Mononuclear cell (primary cell): ENCODE measurements at regions not wholly inside any gene's neighbourhood (a gene's known extent, or its start where the extent isn't known, plus 50 kb on each side); places are given as distances from the start of the nearest gene placed in this dataset.
"Not testable (repeated sequence)": the region's sequence is repeated elsewhere in the genome, so short reads cannot be mapped to it uniquely, and the experiment has no call there.

Source experiments
- H3K27me3 ChIP-seq: 2 replicates; pipeline ENCODE4 v1.6.0; 2011; ENCODE audit warnings: low read length, control low read depth; ENCODE audit not compliant: insufficient read depth
- H3K4me1 ChIP-seq: 2 replicates; pipeline ENCODE4 v1.5.1; 2011; ENCODE audit warnings: mild to moderate bottlenecking, low read length, control low read depth; ENCODE audit not compliant: insufficient read depth
- H3K4me3 ChIP-seq: 2 replicates; pipeline ENCODE4 v1.5.1; 2011; ENCODE audit warnings: mild to moderate bottlenecking, low read length, moderate library complexity
- H3K9me3 ChIP-seq: 2 replicates; pipeline ENCODE4 v1.5.1; 2011; ENCODE audit warnings: low read depth, mild to moderate bottlenecking, control low read depth, low read length

- H3K27me3 ChIP-seq, result no peaks in the 10 kb centered on the region
Observed at GRCh38 chr6:141989706-141989959, 143.1 kb upstream of the GJE1 start.

GRCh38 chr6:141988954-141989705 lies 143.6 kb upstream of the GJE1 start:
- H3K27me3 ChIP-seq, result no peaks in the 10 kb centered on the region

More at GRCh38 chr6:141989706-141989959, 143.1 kb upstream of the GJE1 start:
- Histone ChIP-seq H3K4me3 (no peak overlapping the region), H3K4me1 (no peaks in the 10 kb centered on the region), H3K9me3 (no peaks in the 10 kb centered on the region)

DNA sequence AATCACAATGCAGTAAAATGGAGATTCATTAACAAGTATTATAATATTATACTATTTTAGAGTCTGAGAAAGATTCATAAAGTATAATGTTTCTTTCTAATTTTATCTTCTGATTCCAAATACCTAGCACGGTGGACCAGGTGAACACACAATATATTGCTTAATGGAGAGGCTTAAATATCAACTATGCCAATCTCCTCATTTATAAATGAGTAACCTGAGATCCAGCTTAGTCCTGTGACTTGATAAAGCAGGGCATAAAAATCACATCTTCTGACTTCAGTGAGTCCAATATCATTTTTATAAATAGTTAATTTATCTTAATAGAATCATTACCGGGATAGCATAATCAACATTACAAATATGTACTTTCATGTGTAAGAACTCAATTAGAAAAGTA lies 144.4 kb upstream of the GJE1 start:
- Histone ChIP-seq H3K4me1 (no peaks in the 10 kb centered on the region), H3K27me3 (no peaks in the 10 kb centered on the region), H3K9me3 (no peaks in the 10 kb centered on the region), H3K4me3 (no peak overlapping the region)

More at GRCh38 chr6:141988954-141989705, 143.6 kb upstream of the GJE1 start:
- H3K9me3 ChIP-seq, result no peaks in the 10 kb centered on the region
- H3K4me1 ChIP-seq, result no peaks in the 10 kb centered on the region
- no peak overlapping the region for H3K4me3 ChIP-seq

- Histone ChIP-seq H3K4me3 (no peak overlapping the region), H3K27me3 (no peaks in the 10 kb centered on the region), H3K9me3 (no peaks in the 10 kb centered on the region), H3K4me1 (no peaks in the 10 kb centered on the region)
Observed at GRCh38 chr6:141986457-141986856, 146.3 kb upstream of the GJE1 start.

DNA sequence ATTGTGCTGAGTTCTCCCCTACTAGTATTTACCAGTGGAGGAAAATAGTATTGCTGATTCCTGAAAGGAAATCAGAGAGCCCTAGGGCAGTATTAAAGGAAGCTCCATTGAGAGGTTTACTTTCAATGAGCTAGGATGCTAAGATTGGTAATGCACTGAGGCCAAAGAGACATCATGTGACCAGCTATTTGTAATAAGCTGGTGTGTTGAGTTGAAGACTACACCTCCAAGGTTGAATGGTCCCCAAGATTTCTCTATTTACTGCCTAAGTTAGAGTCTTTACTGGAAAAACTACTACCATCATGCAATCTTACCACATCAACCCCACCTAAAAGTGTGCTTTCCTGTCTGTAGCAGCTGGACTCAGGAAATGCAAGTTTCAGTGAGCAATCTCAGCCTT lies 151.5 kb upstream of the GJE1 start:
- H3K4me3 ChIP-seq, result no peak overlapping the region
- H3K27me3 ChIP-seq, result no peaks in the 10 kb centered on the region
- H3K9me3 ChIP-seq, result no peaks in the 10 kb centered on the region
- no peaks in the 10 kb centered on the region for H3K4me1 ChIP-seq

GRCh38 chr6:141977782-141978181 lies 154.9 kb upstream of the GJE1 start:
- no peak overlapping the region for H3K4me3 ChIP-seq
- no peaks in the 10 kb centered on the region for H3K27me3 ChIP-seq
- no peaks in the 10 kb centered on the region for H3K4me1 ChIP-seq
- H3K9me3 ChIP-seq, result no peaks in the 10 kb centered on the region

DNA sequence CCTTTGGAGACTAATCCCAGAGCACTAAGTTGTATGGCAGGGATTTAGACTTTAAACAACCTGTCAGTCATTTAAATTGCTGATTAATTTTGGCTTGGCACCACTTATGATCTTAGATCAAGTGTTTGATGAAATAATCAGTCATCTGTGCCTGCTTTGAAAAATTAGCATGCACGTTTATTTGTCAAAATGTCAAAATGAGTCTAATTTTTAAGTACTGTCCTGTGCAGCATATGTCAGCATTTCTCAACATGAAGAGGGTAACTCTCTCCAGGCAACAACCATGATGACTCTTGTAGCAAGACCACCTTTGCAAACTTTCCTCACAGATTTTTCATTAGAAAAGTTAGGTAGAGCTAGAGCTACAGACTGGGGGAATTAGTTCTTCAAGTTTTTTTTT lies 155.7 kb upstream of the GJE1 start:
- Histone ChIP-seq H3K9me3 (no peaks in the 10 kb centered on the region), H3K27me3 (no peaks in the 10 kb centered on the region), H3K4me3 (no peak overlapping the region), H3K4me1 (no peaks in the 10 kb centered on the region)

- not testable (repeated sequence) for H3K9me3 ChIP-seq, H3K4me3 ChIP-seq, H3K27me3 ChIP-seq, H3K4me1 ChIP-seq
Observed at GRCh38 chr6:141969768-141970415, 162.8 kb upstream of the GJE1 start.

- Histone ChIP-seq H3K27me3 (no peaks in the 10 kb centered on the region), H3K9me3 (no peaks in the 10 kb centered on the region), H3K4me3 (no peak overlapping the region), H3K4me1 (no peaks in the 10 kb centered on the region)
Observed at GRCh38 chr6:141969201-141969600, 163.5 kb upstream of the GJE1 start.

DNA sequence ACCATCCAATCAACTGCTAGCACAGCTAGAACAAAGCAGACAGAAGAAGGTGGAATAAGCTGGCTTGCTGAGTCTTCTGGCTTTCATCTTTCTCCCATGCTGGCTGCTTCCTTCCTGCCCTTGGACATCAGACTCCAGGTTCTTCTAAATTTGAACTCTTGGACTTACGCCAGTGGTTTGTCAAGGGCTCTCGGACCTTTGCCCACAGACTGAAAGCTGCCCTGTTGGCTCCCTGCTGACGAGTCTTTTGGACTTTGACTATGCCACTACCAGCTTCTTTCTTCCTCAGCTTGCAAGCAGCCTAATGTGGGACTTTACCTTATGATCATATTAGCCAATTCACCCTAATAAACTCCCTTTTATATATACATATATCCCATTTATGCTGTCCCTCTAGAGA lies 164.1 kb upstream of the GJE1 start:
- no peak overlapping the region for H3K4me3 ChIP-seq
- H3K4me1 ChIP-seq, result no peaks in the 10 kb centered on the region
- no peaks in the 10 kb centered on the region for H3K27me3 ChIP-seq
- H3K9me3 ChIP-seq, result no peaks in the 10 kb centered on the region

- no peak overlapping the region for H3K4me3 ChIP-seq
- no peaks in the 10 kb centered on the region for H3K27me3 ChIP-seq
- H3K9me3 ChIP-seq, result no peaks in the 10 kb centered on the region
- no peaks in the 10 kb centered on the region for H3K4me1 ChIP-seq
Observed at GRCh38 chr6:141965016-141965545, 167.6 kb upstream of the GJE1 start.

- H3K4me3 ChIP-seq, result no peak overlapping the region
- H3K4me1 ChIP-seq, result no peaks in the 10 kb centered on the region
- H3K27me3 ChIP-seq, result no peaks in the 10 kb centered on the region
- H3K9me3 ChIP-seq, result no peaks in the 10 kb centered on the region
Observed at GRCh38 chr6:141963543-141964295, 169.0 kb upstream of the GJE1 start.

GRCh38 chr6:141957271-141957670 lies 175.5 kb upstream of the GJE1 start:
- no peak overlapping the region for H3K4me3 ChIP-seq
- no peaks in the 10 kb centered on the region for H3K4me1 ChIP-seq
- no peaks in the 10 kb centered on the region for H3K27me3 ChIP-seq
- no peaks in the 10 kb centered on the region for H3K9me3 ChIP-seq

GRCh38 chr6:141956868-141957267 lies 175.9 kb upstream of the GJE1 start:
- no peak overlapping the region for H3K4me3 ChIP-seq
- H3K9me3 ChIP-seq, result no peaks in the 10 kb centered on the region
- H3K4me1 ChIP-seq, result no peaks in the 10 kb centered on the region
- no peaks in the 10 kb centered on the region for H3K27me3 ChIP-seq

GRCh38 chr6:141956046-141956761 lies 176.5 kb upstream of the GJE1 start:
- no peaks in the 10 kb centered on the region for H3K9me3 ChIP-seq
- H3K27me3 ChIP-seq, result no peaks in the 10 kb centered on the region
- H3K4me3 ChIP-seq, result no peak overlapping the region
- H3K4me1 ChIP-seq, result no peaks in the 10 kb centered on the region
